AML-193 (cell line): ENCODE measurements at regions not wholly inside any gene's neighbourhood (a gene's known extent, or its start where the extent isn't known, plus 50 kb on each side); places are given as distances from the start of the nearest gene placed in this dataset.
"Not testable (repeated sequence)": the region's sequence is repeated elsewhere in the genome, so short reads cannot be mapped to it uniquely, and the experiment has no call there.

Experiments used
- DNase-seq, 2 experiments: peaks; one replicate each; lab custom pipeline; 2025; lab: John Stamatoyannopoulos, UW

- no peak for DNase-seq
These were observed 80.0 kb upstream of the ARG1 start for GRCh38 chr6:131492932-131493573.

DNA sequence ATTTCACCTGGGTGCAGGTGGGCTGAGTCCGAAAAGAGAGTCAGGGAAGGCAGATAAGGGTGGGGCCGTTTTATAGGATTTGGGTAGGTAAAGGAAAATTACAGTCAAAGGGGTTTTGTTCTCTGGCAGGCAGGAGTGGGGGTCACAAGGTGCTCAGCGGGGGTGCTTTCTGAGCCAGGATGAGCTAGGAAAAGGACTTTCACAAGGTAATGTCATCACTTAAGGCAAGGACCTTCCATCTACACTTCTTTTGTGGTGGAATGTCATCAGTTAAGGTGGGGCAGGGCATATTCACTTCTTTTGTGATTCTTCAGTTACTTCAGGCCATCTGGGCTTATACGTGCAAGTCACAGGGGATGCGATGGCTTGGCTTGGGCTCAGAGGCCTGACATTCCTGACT is 68.6 kb upstream of the ARG1 start:
- not testable (repeated sequence) for DNase-seq

DNA sequence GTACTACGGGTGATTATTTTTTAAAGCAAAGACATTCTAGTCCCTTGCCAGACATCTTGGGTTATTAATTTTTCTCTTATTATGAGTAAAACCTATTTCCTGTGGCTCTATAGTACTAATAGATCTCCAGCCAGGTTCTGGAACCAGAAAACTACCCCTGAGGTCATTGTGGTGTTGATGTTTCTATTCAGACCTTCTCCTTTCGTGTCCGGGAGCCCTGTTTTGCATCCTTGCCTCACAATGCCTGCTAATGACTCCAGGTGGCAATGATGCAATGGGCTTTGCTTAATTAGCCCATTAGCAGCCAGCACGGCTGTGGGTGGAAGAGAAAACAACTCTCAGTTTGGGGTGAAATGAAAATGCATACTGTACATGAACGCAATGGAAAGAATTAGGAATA is 62.9 kb upstream of the ARG1 start:
- DNase-seq: no peak

GRCh38 chr6:131510591-131510990 is 62.4 kb upstream of the ARG1 start:
- DNase-seq: no peak

GRCh38 chr6:131519670-131520436 is 53.2 kb upstream of the ARG1 start:
- peak; percentile 54 to 64 for DNase-seq
